Mucosa of descending colon (tissue), 3 donors: ENCODE measurements at regions not wholly inside any gene's neighbourhood (a gene's known extent, or its start where the extent isn't known, plus 50 kb on each side); places are given as distances from the start of the nearest gene placed in this dataset.

Experiments
- ATAC-seq: fragments of 200-7000 bp; cut with Tn5 transposase; one replicate; pipeline ENCODE4 v1.9.1; 2020; ENCODE audit warnings: mild to moderate bottlenecking, moderate library complexity
- DNase-seq, 3 donors: peaks; one replicate each; pipeline ENCODE4 v3.0.0-alpha.2; 2020
- H3K36me3 ChIP-seq: fragments of 200-600 bp; one replicate; pipeline ENCODE4 v1.8.0; 2021; ENCODE audit warnings: low read depth, mild to moderate bottlenecking
- H3K4me1 ChIP-seq: fragments of 200-600 bp; one replicate; pipeline ENCODE4 v1.8.0; 2021; ENCODE audit warnings: low read depth, mild to moderate bottlenecking
- H3K4me3 ChIP-seq: fragments of 200-600 bp; one replicate; pipeline ENCODE4 v1.8.0; 2021; ENCODE audit warnings: mild to moderate bottlenecking
- H3K9me3 ChIP-seq: fragments of 200-600 bp; one replicate; pipeline ENCODE4 v1.8.0; 2021; ENCODE audit warnings: mild to moderate bottlenecking
- intact Hi-C, 2 donors: fragments of 100-400 bp; cut with DNase I in 1 of 2; cut with micrococcal nuclease in 1 of 2; formaldehyde crosslinking; loops; one replicate each; pipeline versions ENCODE4 v1.11.0 to v1.11.1; 2022; cut with DNase I, micrococcal nuclease
- TF ChIP-seq, protein P1 (sequence below): fragments of 200-600 bp; IDR thresholded peaks from one replicate; pipeline ENCODE4 v1.8.0; 2022; ENCODE audit warnings: antibody characterized with exemption, mild to moderate bottlenecking
- donor health status: DM: no; HTN: no; CAD: no; lungs with moderate emphysema.
- donor health status: DM: no; HTN: no; CAD: no.
- donor health status: DM: no; HTN: yes; CAD: no.

GRCh38 chrX:113594123-113594841 lies 753.7 kb upstream of the AMOT start:
- no peaks in the 10 kb centered on the region for H3K36me3 ChIP-seq
- TF ChIP-seq, protein P1, sequence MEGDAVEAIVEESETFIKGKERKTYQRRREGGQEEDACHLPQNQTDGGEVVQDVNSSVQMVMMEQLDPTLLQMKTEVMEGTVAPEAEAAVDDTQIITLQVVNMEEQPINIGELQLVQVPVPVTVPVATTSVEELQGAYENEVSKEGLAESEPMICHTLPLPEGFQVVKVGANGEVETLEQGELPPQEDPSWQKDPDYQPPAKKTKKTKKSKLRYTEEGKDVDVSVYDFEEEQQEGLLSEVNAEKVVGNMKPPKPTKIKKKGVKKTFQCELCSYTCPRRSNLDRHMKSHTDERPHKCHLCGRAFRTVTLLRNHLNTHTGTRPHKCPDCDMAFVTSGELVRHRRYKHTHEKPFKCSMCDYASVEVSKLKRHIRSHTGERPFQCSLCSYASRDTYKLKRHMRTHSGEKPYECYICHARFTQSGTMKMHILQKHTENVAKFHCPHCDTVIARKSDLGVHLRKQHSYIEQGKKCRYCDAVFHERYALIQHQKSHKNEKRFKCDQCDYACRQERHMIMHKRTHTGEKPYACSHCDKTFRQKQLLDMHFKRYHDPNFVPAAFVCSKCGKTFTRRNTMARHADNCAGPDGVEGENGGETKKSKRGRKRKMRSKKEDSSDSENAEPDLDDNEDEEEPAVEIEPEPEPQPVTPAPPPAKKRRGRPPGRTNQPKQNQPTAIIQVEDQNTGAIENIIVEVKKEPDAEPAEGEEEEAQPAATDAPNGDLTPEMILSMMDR, result no peak
- H3K4me1 ChIP-seq, result no peaks in the 10 kb centered on the region
- peaks cover 2% of the 10 kb centered on the region for H3K9me3 ChIP-seq
- intact Hi-C loops, result no loop called here
- no peak for ATAC-seq
- H3K4me3 ChIP-seq, result no peak overlapping the region
- DNase-seq, result no peak

DNA sequence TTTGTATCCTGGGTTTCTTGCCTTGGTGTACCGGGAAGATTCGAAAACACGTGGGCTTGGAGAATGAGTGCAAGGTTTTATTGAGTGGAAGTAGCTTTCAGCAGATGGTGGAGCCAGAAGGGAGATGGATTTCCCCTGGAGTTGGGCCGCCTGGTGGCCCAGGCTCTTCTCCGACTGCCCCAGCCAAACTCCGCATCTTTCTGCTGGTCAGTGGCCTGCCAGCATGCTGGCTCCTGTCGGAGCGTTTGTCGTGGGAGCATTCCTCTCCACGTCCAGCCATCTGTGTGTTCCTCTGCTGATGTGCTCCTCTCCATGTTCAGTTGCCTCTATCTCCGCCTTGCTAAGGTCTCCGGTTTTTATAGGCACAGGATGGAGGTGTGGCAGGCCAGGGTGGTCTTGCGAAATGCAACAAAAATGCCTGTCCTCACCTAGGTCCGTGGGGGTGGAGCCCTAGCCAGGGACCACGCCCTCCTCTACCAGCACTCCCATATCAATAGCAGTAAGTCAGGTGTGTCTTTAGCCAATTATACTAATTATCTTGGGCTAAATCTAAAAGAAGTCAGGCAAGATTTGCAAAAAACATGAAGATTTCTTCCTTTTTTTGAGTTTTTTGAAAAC lies 745.8 kb upstream of the AMOT start:
- H3K36me3 ChIP-seq, result no peaks in the 10 kb centered on the region
- no peaks in the 10 kb centered on the region for H3K4me1 ChIP-seq
- no peak overlapping the region for H3K4me3 ChIP-seq
- DNase-seq (no peak), ATAC-seq (no peak)
- H3K9me3 ChIP-seq, result peaks cover 3% of the 10 kb centered on the region
- TF ChIP-seq, protein P1, result no peak
- intact Hi-C loops, result no loop called here

DNA sequence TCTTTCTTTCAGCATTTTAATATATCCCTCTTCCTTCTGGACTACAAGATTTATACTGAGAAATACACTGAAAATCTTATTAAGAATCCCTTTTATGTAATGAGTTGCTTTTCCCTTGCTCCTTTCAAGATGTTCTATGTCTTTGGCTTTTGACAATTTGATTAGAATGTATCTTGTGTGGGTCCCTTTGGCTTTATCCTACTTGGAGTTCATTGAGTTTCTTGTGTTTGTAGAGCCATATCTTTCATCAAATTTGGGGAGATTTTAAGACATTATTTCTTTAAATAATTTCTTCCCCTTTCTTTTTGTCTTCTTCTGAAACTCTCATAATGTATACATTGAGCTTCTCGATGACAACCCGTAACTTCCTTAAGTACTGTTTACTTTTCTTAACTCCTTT lies 739.9 kb upstream of the AMOT start:
- Histone ChIP-seq H3K4me3 (no peak overlapping the region), H3K4me1 (no peaks in the 10 kb centered on the region), H3K9me3 (peaks cover 3% of the 10 kb centered on the region), H3K36me3 (no peaks in the 10 kb centered on the region)
- intact Hi-C loops, result no loop called here
- DNase-seq (no peak), ATAC-seq (no peak)
- TF ChIP-seq, protein P1, result no peak

- DNase-seq (no peak), ATAC-seq (no peak)
- Histone ChIP-seq H3K4me1 (no peaks in the 10 kb centered on the region), H3K36me3 (no peaks in the 10 kb centered on the region), H3K9me3 (no peaks in the 10 kb centered on the region), H3K4me3 (no peak overlapping the region)
- intact Hi-C loops, result no loop called here
- TF ChIP-seq, protein P1, result no peak
Measured at GRCh38 chrX:113558576-113558975, 717.9 kb upstream of the AMOT start.

DNA sequence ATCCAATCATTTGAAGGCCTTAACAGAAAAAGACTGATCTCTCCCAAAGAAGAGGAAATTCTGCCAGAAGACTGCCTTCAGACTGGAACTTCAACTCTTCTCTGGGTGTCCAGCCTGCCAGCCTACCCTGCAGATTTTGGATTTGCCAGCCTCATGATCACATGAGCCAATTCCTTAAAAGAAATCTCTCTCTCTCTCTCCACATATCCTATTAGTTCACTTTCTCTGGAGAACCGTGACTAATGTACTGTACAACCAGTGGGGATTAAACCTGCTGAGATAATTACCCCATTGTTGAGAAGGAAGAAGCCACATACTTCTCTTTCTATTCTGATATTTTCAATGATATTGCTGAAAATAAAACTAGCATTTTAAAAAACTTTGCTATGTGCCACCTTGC lies 711.3 kb upstream of the AMOT start:
- no peaks in the 10 kb centered on the region for H3K9me3 ChIP-seq
- intact Hi-C loops, result no loop called here

More for the DNA sequence above, 711.3 kb upstream of the AMOT start:
- no peak for ATAC-seq
- H3K4me3 ChIP-seq, result no peak overlapping the region
- H3K4me1 ChIP-seq, result no peaks in the 10 kb centered on the region
- H3K36me3 ChIP-seq, result no peaks in the 10 kb centered on the region
- no peak for DNase-seq
- TF ChIP-seq, protein P1, result no peak
